ENCODE measurements at regions not wholly inside any gene's neighbourhood (a gene's known extent, or its start where the extent isn't known, plus 50 kb on each side); places are given as distances from the start of the nearest gene placed in this dataset.

- TF ChIP-seq, protein P1, sequence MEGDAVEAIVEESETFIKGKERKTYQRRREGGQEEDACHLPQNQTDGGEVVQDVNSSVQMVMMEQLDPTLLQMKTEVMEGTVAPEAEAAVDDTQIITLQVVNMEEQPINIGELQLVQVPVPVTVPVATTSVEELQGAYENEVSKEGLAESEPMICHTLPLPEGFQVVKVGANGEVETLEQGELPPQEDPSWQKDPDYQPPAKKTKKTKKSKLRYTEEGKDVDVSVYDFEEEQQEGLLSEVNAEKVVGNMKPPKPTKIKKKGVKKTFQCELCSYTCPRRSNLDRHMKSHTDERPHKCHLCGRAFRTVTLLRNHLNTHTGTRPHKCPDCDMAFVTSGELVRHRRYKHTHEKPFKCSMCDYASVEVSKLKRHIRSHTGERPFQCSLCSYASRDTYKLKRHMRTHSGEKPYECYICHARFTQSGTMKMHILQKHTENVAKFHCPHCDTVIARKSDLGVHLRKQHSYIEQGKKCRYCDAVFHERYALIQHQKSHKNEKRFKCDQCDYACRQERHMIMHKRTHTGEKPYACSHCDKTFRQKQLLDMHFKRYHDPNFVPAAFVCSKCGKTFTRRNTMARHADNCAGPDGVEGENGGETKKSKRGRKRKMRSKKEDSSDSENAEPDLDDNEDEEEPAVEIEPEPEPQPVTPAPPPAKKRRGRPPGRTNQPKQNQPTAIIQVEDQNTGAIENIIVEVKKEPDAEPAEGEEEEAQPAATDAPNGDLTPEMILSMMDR (IDR thresholded peaks at IDR 0.05), result no peak
- no peak for TF ChIP-seq POLR2A (IDR thresholded peaks at IDR 0.05)
These were observed 79.0 kb upstream of the NKX1-1 start for GRCh38 chr4:1485280-1485679.

Measured in right lobe of liver (tissue), 4 donors.